Transverse colon (tissue), 4 donors: ENCODE measurements at regions not wholly inside any gene's neighbourhood (a gene's known extent, or its start where the extent isn't known, plus 50 kb on each side); places are given as distances from the start of the nearest gene placed in this dataset.

ENCODE experiments used
- CTCF ChIP-seq, 5 experiments: fragments of 200-600 bp in 3 of 5; fragments of 450-650 bp in 2 of 5; sonication (generic) in 3 of 5; IDR thresholded peaks; 1 replicate in 2 of 5; 2 replicates in 3 of 5; pipeline ENCODE4 v1.5.1; 2016 to 2017; ENCODE audit warnings: antibody characterized with exemption in 5 of 5, inconsistent platforms in 3 of 5, mild to moderate bottlenecking in 2 of 5, moderate library complexity in 1 of 5
- EP300 ChIP-seq: sonication (generic); formaldehyde crosslinking; IDR thresholded peaks from one replicate; pipeline ENCODE4 v1.6.1; 2017; ENCODE audit warnings: antibody characterized with exemption, low read depth
- POLR2A ChIP-seq: fragments of 450-650 bp; IDR thresholded peaks from one replicate; pipeline ENCODE4 v1.6.1; 2016; ENCODE audit warnings: antibody characterized with exemption, mild to moderate bottlenecking, moderate library complexity
- POLR2AphosphoS5 ChIP-seq, 3 donors: sonication (generic); formaldehyde crosslinking; IDR thresholded peaks; one replicate each; pipeline ENCODE4 v1.6.1; 2016; ENCODE audit warnings: antibody characterized with exemption in 3 of 3

DNA sequence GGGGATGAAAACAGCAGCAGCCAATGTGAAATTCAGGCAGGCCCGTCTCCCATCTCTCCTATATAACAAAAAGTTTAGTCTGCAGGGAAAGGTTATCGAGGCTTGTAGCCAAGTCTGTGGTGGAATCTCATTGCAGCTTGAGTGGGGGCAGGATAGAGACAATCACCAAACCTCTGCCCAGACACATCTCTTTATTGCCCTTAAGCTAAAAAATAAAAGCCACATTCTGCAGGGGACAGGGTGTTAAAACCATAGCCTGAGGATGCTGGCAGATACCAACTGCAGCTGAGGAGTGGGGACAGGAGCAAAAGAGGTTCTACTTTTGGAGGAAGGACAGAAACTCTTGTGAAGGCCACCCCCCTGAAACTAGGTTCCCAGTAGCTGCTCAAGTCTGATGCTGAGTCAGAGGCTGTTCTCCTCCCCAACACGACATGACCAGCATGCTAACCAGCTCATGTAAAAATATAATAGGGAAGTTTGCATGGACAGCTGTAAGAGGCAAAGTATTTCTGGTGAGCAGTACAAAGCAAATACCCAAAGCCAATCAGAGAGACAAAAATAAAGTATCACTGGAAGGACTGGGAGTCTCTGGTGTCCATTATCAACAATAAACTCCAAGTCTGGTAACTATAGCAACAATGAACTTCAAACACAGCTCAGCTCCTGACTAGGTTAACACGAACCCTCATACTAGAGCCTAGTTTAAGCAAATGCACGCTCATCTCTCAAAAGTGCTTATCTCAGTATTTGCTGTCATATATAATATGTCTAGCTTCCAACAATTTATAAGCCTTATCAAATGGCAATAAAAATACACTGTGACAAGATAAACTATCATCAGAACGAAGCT lies 362.2 kb upstream of the SLCO3A1 start:
- TF ChIP-seq POLR2AphosphoS5 (IDR thresholded peaks at IDR 0.05), result no peak
- no peak for TF ChIP-seq CTCF (IDR thresholded peaks at IDR 0.05)
- TF ChIP-seq POLR2A, result no peak
- no peak for TF ChIP-seq EP300
